Mammary epithelial cell (primary cell): ENCODE measurements at regions not wholly inside any gene's neighbourhood (a gene's known extent, or its start where the extent isn't known, plus 50 kb on each side); places are given as distances from the start of the nearest gene placed in this dataset.

Experiments used
- EZH2 ChIP-seq: IDR thresholded peaks from 2 replicates; pipeline ENCODE4 v1.6.1; 2012; ENCODE audit warnings: low read length, inconsistent platforms, borderline replicate concordance
- TF ChIP-seq, protein P1 (sequence below), 2 donors: IDR thresholded peaks in 1 of 2; conservative IDR thresholded peaks in 1 of 2; 2 replicates each; pipeline ENCODE4 v1.5.1; 2011 to 2012; ENCODE audit warnings: inconsistent platforms in 2 of 2, low read length in 2 of 2, mild to moderate bottlenecking in 2 of 2, control low read depth in 1 of 2, low read depth in 1 of 2; ENCODE audit not compliant: insufficient read depth in 1 of 2; ENCODE audit errors: extremely low read depth in 1 of 2

DNA sequence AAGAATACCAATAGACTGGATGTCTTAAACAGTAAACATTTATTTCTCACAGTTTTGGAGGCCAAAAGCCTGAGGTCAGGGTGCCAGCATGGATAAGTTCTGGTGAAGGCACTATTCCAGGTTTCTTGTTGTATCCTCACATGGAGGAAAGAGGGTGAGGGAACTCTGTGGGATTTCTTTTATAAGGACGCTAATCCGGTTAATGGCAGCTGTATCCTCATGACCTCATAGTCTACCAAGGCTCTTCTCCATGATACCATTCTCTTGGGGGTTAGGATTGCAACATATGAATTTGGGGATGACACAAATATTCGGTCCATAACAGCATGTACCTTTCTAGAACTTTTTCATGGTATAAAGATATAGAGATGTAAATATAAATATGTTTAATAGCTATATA is 412.0 kb downstream of the LMO7 start:
- TF ChIP-seq, protein P1, sequence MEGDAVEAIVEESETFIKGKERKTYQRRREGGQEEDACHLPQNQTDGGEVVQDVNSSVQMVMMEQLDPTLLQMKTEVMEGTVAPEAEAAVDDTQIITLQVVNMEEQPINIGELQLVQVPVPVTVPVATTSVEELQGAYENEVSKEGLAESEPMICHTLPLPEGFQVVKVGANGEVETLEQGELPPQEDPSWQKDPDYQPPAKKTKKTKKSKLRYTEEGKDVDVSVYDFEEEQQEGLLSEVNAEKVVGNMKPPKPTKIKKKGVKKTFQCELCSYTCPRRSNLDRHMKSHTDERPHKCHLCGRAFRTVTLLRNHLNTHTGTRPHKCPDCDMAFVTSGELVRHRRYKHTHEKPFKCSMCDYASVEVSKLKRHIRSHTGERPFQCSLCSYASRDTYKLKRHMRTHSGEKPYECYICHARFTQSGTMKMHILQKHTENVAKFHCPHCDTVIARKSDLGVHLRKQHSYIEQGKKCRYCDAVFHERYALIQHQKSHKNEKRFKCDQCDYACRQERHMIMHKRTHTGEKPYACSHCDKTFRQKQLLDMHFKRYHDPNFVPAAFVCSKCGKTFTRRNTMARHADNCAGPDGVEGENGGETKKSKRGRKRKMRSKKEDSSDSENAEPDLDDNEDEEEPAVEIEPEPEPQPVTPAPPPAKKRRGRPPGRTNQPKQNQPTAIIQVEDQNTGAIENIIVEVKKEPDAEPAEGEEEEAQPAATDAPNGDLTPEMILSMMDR (conservative IDR thresholded peaks at IDR 0.05 in 1 of 2, IDR thresholded peaks at IDR 0.05 in 1 of 2; ENCODE audit: extremely low read depth in 1 of 2, insufficient read depth in 1 of 2, low read depth in 1 of 2, low read length in 2 of 2): no peak
- no peak for TF ChIP-seq EZH2
